ENCODE measurements at regions not wholly inside any gene's neighbourhood (a gene's known extent, or its start where the extent isn't known, plus 50 kb on each side); places are given as distances from the start of the nearest gene placed in this dataset.
"Not testable (repeated sequence)": the region's sequence is repeated elsewhere in the genome, so short reads cannot be mapped to it uniquely, and the experiment has no call there.

DNA sequence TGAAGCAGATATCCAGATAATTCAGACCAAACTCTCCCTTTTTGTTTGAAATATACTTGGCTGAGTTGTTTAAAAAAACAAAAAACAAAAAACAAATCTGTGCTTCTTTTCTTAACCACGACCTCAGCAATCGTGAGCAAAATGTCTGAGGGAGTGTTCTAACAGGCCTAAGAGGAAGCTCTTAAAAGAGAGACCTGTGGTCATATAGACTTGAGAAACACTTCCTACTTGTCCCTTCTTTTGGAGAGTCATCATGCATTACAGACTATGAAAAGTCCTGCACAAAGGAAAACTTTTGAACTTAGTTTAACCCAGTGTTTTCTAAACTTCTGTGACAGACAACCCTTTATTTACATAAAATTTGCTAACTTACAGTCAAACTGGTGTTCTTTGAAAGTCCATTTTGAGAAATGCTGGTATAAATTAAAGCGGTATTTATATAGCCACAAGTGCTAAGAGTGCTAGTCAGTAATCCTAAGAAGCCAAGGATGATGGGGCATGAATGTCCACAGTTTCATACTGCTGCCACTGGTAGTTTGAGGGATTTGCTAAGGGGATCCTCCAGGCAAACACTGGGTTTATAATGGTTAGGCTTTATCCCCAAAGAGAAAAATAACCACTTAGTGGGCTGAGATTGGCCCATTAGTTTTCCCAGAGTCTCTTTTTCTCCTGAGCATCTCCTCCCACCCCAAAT is 199.8 kb downstream of the LRRC70 start:
- H3K4me3 ChIP-seq: no peak overlapping the region
- H3K27ac ChIP-seq: no peak overlapping the region
- no peaks in the 10 kb centered on the region for H3K27me3 ChIP-seq
- no peak for ATAC-seq
- no peak for DNase-seq
- no peaks in the 10 kb centered on the region for H3K9me3 ChIP-seq
- H3K36me3 ChIP-seq (replicated peaks in 1 of 2; ENCODE audit: insufficient read depth in 1 of 2, low read depth in 2 of 2): no peaks in the 10 kb centered on the region
- TF ChIP-seq, protein P1, sequence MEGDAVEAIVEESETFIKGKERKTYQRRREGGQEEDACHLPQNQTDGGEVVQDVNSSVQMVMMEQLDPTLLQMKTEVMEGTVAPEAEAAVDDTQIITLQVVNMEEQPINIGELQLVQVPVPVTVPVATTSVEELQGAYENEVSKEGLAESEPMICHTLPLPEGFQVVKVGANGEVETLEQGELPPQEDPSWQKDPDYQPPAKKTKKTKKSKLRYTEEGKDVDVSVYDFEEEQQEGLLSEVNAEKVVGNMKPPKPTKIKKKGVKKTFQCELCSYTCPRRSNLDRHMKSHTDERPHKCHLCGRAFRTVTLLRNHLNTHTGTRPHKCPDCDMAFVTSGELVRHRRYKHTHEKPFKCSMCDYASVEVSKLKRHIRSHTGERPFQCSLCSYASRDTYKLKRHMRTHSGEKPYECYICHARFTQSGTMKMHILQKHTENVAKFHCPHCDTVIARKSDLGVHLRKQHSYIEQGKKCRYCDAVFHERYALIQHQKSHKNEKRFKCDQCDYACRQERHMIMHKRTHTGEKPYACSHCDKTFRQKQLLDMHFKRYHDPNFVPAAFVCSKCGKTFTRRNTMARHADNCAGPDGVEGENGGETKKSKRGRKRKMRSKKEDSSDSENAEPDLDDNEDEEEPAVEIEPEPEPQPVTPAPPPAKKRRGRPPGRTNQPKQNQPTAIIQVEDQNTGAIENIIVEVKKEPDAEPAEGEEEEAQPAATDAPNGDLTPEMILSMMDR (IDR thresholded peaks at IDR 0.05): no peak
- no peak for TF ChIP-seq POLR2A (IDR thresholded peaks at IDR 0.05)
- intact Hi-C loops (cut with DNase I): no loop called here
- WGBS, 2 donors: 58 to 59% methylated on average over 3 of the region's 3 CpGs
- H3K4me1 ChIP-seq: no peaks in the 10 kb centered on the region

DNA sequence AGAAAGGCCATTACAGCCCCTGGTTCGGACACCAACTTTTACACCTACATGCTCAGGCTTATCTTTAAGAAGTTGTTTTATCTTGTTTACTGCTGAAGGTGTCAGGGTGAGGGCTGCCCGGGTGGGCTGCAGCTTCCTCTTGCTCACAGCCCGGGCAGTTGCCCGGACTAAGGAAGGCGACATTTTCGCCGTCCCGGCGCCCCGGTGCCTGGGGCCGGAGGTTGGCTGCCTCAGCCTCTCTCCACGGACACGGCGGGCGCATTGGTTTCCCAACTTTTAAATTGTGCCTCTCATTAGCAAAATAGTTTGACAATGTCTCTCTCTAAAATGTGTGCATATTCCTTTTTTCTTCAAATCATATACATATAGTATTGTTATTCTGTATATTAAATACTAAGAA is 198.5 kb downstream of the LRRC70 start:
- intact Hi-C loops (cut with DNase I): not testable (repeated sequence)
- WGBS, 2 donors: 87 to 93% methylated on average over 15 of the region's 15 CpGs

DNA sequence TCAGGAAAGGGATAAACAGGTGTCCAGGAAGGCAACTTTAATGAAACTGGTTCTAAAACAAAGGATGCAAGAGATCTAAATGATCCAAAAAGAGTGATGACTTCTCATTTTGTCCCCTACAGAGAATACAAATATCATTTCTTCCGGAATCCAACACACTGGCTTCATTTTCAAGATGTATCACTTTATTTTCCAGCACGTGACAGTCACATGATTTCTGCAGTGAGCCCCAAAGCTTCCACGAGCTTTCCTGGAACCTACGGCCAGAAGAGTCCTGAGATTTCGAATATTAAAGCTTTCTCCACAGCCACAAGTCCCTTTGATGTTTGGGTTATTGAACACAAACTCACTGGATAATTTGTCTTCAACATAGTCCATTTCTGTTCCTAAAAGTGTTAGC is 198.0 kb downstream of the LRRC70 start:
- 79 to 83% methylated on average over 5 of the region's 5 CpGs for WGBS, 2 donors
- H3K9me3 ChIP-seq; H3K27me3 ChIP-seq; H3K4me1 ChIP-seq; DNase-seq; H3K27ac ChIP-seq; H3K4me3 ChIP-seq; ATAC-seq; H3K36me3 ChIP-seq (replicated peaks in 1 of 2; ENCODE audit: insufficient read depth in 1 of 2, low read depth in 2 of 2); intact Hi-C loops (cut with DNase I): not testable (repeated sequence)

More for the DNA sequence above, 198.5 kb downstream of the LRRC70 start:
- not testable (repeated sequence) for ATAC-seq; H3K4me3 ChIP-seq; H3K27ac ChIP-seq; H3K4me1 ChIP-seq; H3K9me3 ChIP-seq; H3K27me3 ChIP-seq; H3K36me3 ChIP-seq (replicated peaks in 1 of 2; ENCODE audit: insufficient read depth in 1 of 2, low read depth in 2 of 2); DNase-seq

DNA sequence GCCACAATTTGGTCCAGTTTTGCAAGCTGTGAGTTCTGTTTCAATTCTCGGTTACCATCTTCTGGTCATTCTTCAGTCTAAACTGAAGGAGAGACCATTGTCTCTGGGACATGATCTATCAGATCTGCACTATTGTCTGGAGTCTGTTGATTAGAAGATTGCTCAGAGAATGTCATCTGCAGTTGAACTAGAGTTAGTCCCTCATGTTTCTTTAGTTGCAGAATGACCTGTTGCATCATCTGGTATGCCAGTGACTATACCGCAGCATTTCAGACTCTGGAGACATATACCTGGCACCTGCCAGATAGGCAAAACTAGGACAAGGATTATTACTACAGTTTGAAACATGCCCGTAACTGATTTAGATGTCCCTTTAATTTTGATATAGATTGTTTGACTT is 194.8 kb downstream of the LRRC70 start:
- WGBS, 2 donors: 76 to 78% methylated on average over 3 of the region's 3 CpGs
- no peak for ATAC-seq
- no peak for DNase-seq
- intact Hi-C loops (cut with DNase I): no loop called here
- H3K36me3 ChIP-seq (replicated peaks in 1 of 2; ENCODE audit: insufficient read depth in 1 of 2, low read depth in 2 of 2): no peaks in the 10 kb centered on the region
- H3K9me3 ChIP-seq: no peaks in the 10 kb centered on the region
- H3K27ac ChIP-seq: no peak overlapping the region
- no peak for TF ChIP-seq POLR2A (IDR thresholded peaks at IDR 0.05)
- TF ChIP-seq, protein P1 (IDR thresholded peaks at IDR 0.05): no peak
- H3K4me3 ChIP-seq: no peak overlapping the region
- H3K4me1 ChIP-seq: no peaks in the 10 kb centered on the region
- H3K27me3 ChIP-seq: no peaks in the 10 kb centered on the region

DNA sequence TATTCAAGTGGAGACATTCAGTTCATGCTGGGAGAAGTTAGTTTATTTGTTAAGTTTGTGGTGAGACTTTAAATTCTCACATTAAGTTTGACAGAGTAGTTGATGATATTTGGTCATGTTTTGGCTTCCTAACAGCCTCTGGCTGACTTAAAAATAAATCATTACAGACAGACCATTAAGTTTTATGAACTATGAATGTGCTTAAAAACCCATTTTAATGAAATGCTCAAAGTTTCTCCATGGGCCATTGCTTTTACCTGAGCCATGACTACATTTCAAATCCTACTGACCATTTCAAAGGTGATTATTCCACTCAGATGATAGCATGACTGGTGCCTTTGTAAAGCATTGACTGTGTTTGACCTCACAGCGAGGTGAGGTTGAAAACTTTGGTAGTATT is 192.7 kb downstream of the LRRC70 start:
- Histone ChIP-seq H3K4me3 (no peak overlapping the region), H3K36me3 (replicated peaks in 1 of 2; ENCODE audit: insufficient read depth in 1 of 2, low read depth in 2 of 2) (no peaks in the 10 kb centered on the region), H3K27me3 (no peaks in the 10 kb centered on the region), H3K9me3 (no peaks in the 10 kb centered on the region), H3K27ac (no peak overlapping the region), H3K4me1 (no peaks in the 10 kb centered on the region)
- intact Hi-C loops (cut with DNase I): no loop called here
- DNase-seq: no peak
- 84 to 89% methylated on average over 1 of the region's 1 CpG for WGBS, 2 donors
- TF ChIP-seq POLR2A (IDR thresholded peaks at IDR 0.05): no peak
- TF ChIP-seq, protein P1 (IDR thresholded peaks at IDR 0.05): no peak
- no peak for ATAC-seq

DNA sequence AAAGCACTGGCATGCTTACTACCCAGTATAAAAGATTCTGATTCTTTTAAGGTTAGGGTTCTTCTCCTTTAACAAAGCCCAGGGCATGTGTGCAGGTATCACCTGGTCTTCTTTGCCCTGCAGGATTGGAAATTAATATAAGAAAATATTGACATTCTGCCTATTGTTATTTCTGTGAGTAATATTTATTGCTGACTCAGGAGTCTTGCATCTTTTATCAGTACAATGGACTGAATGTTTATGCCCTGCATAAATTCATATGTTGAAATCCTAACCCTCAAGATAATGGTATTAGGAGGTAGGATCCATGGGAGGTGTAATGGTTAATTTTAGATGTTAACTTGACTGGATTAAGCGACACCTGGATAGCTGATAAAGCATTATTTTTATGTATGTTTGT is 189.0 kb downstream of the LRRC70 start:
- TF ChIP-seq, protein P1 (IDR thresholded peaks at IDR 0.05): no peak
- no peak for TF ChIP-seq POLR2A (IDR thresholded peaks at IDR 0.05)
- H3K9me3 ChIP-seq: no peaks in the 10 kb centered on the region
- ATAC-seq (no peak), DNase-seq (no peak)
- H3K4me3 ChIP-seq: no peak overlapping the region
- no peaks in the 10 kb centered on the region for H3K36me3 ChIP-seq (replicated peaks in 1 of 2; ENCODE audit: insufficient read depth in 1 of 2, low read depth in 2 of 2)
- H3K27me3 ChIP-seq: no peaks in the 10 kb centered on the region
- intact Hi-C loops (cut with DNase I): no loop called here
- 75 to 90% methylated on average over 1 of the region's 1 CpG for WGBS, 2 donors
- no peaks in the 10 kb centered on the region for H3K4me1 ChIP-seq
- H3K27ac ChIP-seq: no peak overlapping the region
